ENCODE measurements at regions not wholly inside any gene's neighbourhood (a gene's known extent, or its start where the extent isn't known, plus 50 kb on each side); places are given as distances from the start of the nearest gene placed in this dataset.
A peak's percentile ranks its signal among the peaks of the same experiment; 100 is the strongest.

GRCh38 chr7:131688738-131689661 is 132.6 kb upstream of the PODXL start:
- TF ChIP-seq EZH2phosphoT487 (IDR thresholded peaks at IDR 0.05; ENCODE audit: borderline replicate concordance, low read length) (no peak), CTCF (conservative IDR thresholded peaks at IDR 0.05; ENCODE audit: low read depth, low read length) (peak; percentile 93), EZH2 (IDR thresholded peaks at IDR 0.05; ENCODE audit: low read length, unreplicated experiment) (no peak)
